HEK293 (cell line): ENCODE measurements at regions not wholly inside any gene's neighbourhood (a gene's known extent, or its start where the extent isn't known, plus 50 kb on each side); places are given as distances from the start of the nearest gene placed in this dataset.
A peak's percentile ranks its signal among the peaks of the same experiment; 100 is the strongest.

Source experiments
- CTCF ChIA-PET: fragments of 350-600 bp; formaldehyde crosslinking; extraction: SDS; loops from one replicate; lab custom pipeline; 2021; ENCODE audit warnings: antibody characterized with exemption; lab: Yijun Ruan, JAX
- POLR2A ChIA-PET: fragments of 300-600 bp; formaldehyde crosslinking; extraction: SDS; loops from one replicate; lab custom pipeline; 2020; ENCODE audit warnings: antibody characterized with exemption, inconsistent platforms; lab: Yijun Ruan, JAX
- H3K27ac ChIP-seq: fragments of 200-500 bp; sonication (Bioruptor generic); 2 replicates; pipeline ENCODE4 v1.5.1; 2014; ENCODE audit warnings: low read depth, low read length, control low read depth, inconsistent platforms; ENCODE audit errors: extremely low read depth
- H3K36me3 ChIP-seq, 2 experiments: fragments of 200-500 bp in 1 of 2; sonication (Bioruptor generic) in 1 of 2; 1 replicate in 1 of 2; 2 replicates in 1 of 2; pipeline ENCODE4 v1.5.1; 2014 to 2017; ENCODE audit warnings: inconsistent platforms in 2 of 2, low read length in 2 of 2; ENCODE audit not compliant: control insufficient read depth in 2 of 2, insufficient read depth in 1 of 2
- H3K4me1 ChIP-seq: fragments of 200-500 bp; sonication (Bioruptor generic); 2 replicates; pipeline ENCODE4 v1.5.1; 2014; ENCODE audit warnings: mild to moderate bottlenecking, low read length, inconsistent platforms; ENCODE audit not compliant: control insufficient read depth, insufficient read depth
- H3K4me3 ChIP-seq: 2 replicates; pipeline ENCODE4 v1.5.1; 2011; ENCODE audit warnings: low read depth, mild to moderate bottlenecking, control low read depth, low read length, moderate library complexity
- H3K9me3 ChIP-seq: fragments of 200-500 bp; sonication (Bioruptor generic); 2 replicates; pipeline ENCODE4 v1.5.1; 2014; ENCODE audit warnings: low read depth, low read length, inconsistent platforms; ENCODE audit not compliant: control insufficient read depth, insufficient read depth
- HOXC10 ChIP-seq: sonication (generic); formaldehyde crosslinking; IDR thresholded peaks from 2 replicates; pipeline ENCODE4 v1.8.1; 2023; ENCODE audit warnings: mild to moderate bottlenecking, missing genetic modification reagents
- PRDM1 ChIP-seq: fragments of 450-650 bp; formaldehyde crosslinking; IDR thresholded peaks from 2 replicates; pipeline ENCODE4; 2016; ENCODE audit warnings: missing biosample characterization, missing genetic modification characterization
- SALL2 ChIP-seq: fragments of 450-650 bp; formaldehyde crosslinking; IDR thresholded peaks from 2 replicates; pipeline ENCODE4 v1.5.0; 2017; ENCODE audit warnings: missing biosample characterization, mild to moderate bottlenecking, missing genetic modification characterization, borderline replicate concordance
- ZNF175 ChIP-seq: fragments of 450-650 bp; formaldehyde crosslinking; IDR thresholded peaks from 2 replicates; pipeline ENCODE4 v1.5.1; 2016; ENCODE audit warnings: missing biosample characterization, missing genetic modification characterization
- ZNF341 ChIP-seq: fragments of 450-650 bp; formaldehyde crosslinking; IDR thresholded peaks from 2 replicates; pipeline ENCODE4; 2016; ENCODE audit warnings: low read depth, missing biosample characterization, missing genetic modification characterization
- ZNF518A ChIP-seq: fragments of 450-650 bp; formaldehyde crosslinking; conservative IDR thresholded peaks from 2 replicates; pipeline ENCODE4 v1.5.1; 2016; ENCODE audit warnings: low read depth, missing biosample characterization, missing genetic modification characterization
- ZNF521 ChIP-seq: fragments of 450-650 bp; formaldehyde crosslinking; IDR thresholded peaks from 2 replicates; pipeline ENCODE4 v1.5.1; 2017; ENCODE audit warnings: missing biosample characterization, mild to moderate bottlenecking, missing genetic modification characterization
- ZNF585B ChIP-seq: fragments of 450-650 bp; formaldehyde crosslinking; IDR thresholded peaks from 2 replicates; pipeline ENCODE4 v1.5.1; 2016; ENCODE audit warnings: missing biosample characterization, missing genetic modification characterization
- ZSCAN16 ChIP-seq: fragments of 450-650 bp; formaldehyde crosslinking; IDR thresholded peaks from 2 replicates; pipeline ENCODE4 v1.5.1; 2016; ENCODE audit warnings: missing biosample characterization, missing genetic modification characterization
- TF ChIP-seq, protein P1 (sequence below): fragments of 450-650 bp; formaldehyde crosslinking; IDR thresholded peaks from 2 replicates; pipeline ENCODE4 v1.5.1; 2016; ENCODE audit warnings: missing biosample characterization, missing genetic modification characterization
- TF ChIP-seq, protein P2 (sequence below): fragments of 450-650 bp; formaldehyde crosslinking; IDR thresholded peaks from 2 replicates; pipeline ENCODE4 v1.5.1; 2016; ENCODE audit warnings: missing biosample characterization, missing genetic modification characterization, low read depth

GRCh38 chr6:163730246-163731210 lies 316.0 kb downstream of the QKI start:
- no peak overlapping the region for H3K27ac ChIP-seq
- ChIA-PET CTCF (interaction anchor here (0.6 to 1.6 kb wide), 3 partner anchors 11 to 229 kb away, joined by 3 to 5 read pairs (median 3); no protein-coding TSS in a partner anchor), POLR2A (no interaction called here)
- H3K9me3 ChIP-seq = no peaks in the 10 kb centered on the region
- H3K36me3 ChIP-seq = no peaks in the 10 kb centered on the region
- H3K4me1 ChIP-seq = no peaks in the 10 kb centered on the region
- 0 out of 2 replicates have a peak, but pooled peaks have one; percentile 37 for TF ChIP-seq HOXC10 (CRISPR knock-in tag)
- TF ChIP-seq ZSCAN16 = no peak
- TF ChIP-seq, all 188 proteins: peak for 1
- H3K4me3 ChIP-seq = no peak overlapping the region

- Histone ChIP-seq H3K9me3 (no peaks in the 10 kb centered on the region), H3K36me3 (no peaks in the 10 kb centered on the region)
- TF ChIP-seq, protein P1, sequence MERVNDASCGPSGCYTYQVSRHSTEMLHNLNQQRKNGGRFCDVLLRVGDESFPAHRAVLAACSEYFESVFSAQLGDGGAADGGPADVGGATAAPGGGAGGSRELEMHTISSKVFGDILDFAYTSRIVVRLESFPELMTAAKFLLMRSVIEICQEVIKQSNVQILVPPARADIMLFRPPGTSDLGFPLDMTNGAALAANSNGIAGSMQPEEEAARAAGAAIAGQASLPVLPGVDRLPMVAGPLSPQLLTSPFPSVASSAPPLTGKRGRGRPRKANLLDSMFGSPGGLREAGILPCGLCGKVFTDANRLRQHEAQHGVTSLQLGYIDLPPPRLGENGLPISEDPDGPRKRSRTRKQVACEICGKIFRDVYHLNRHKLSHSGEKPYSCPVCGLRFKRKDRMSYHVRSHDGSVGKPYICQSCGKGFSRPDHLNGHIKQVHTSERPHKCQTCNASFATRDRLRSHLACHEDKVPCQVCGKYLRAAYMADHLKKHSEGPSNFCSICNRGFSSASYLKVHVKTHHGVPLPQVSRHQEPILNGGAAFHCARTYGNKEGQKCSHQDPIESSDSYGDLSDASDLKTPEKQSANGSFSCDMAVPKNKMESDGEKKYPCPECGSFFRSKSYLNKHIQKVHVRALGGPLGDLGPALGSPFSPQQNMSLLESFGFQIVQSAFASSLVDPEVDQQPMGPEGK = no peak
- TF ChIP-seq ZNF521 (tag by site-specific recombination) (no peak), ZNF518A (tag by site-specific recombination) (no peak), PRDM1 (no peak), ZNF585B (tag by site-specific recombination) (no peak)
- TF ChIP-seq, all 188 proteins: peak for 0
- H3K4me1 ChIP-seq = no peaks in the 10 kb centered on the region
- CTCF ChIA-PET = interaction anchor here (1.0 to 1.6 kb wide), 2 partner anchors 12 to 19 kb away, joined by 4 to 5 read pairs; no protein-coding TSS in a partner anchor
- no peak overlapping the region for H3K27ac ChIP-seq
- POLR2A ChIA-PET = interaction anchor here (0.6 kb wide), 1 partner anchor 310 kb away, joined by 4 read pairs; no protein-coding TSS in a partner anchor
- no peak overlapping the region for H3K4me3 ChIP-seq
These were observed 314.8 kb downstream of the QKI start for GRCh38 chr6:163729127-163729872.

DNA sequence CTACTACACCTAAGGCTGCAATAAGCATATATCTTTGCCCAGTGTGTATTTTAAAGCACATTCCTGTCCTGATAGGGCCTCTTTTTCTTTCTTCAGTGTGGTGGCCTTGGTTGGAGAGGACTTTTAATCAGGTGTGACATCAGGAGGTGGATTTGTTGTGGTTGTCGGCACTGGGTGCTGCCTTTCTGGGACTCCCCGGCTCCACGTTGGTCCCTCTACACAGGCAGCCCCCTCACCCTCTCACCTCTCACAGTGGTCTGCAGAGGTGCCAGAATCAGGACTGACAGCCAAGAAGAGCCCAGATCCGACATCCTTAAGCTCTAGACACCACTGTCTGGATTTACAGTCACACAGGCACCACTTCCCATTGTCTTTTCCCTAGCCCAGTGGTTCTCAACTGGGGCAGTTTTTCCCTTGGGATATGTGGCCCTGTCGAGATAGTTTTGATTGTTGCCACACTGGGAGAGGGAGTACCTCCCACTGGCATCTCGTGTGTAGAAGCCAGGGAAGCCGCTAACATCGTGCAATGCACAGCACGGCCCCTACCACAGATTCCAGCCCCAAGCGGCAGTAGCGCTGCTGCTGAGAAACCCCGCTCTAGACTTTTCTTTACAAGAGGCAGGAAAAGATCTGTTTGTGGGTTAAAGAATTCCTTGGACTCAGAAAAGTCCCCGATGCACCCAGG lies 314.1 kb downstream of the QKI start:
- ChIA-PET CTCF (interaction anchor here (1.0 kb wide), 1 partner anchor 19 kb away, joined by 4 read pairs; no protein-coding TSS in a partner anchor), POLR2A (interaction anchor here (0.6 kb wide), 1 partner anchor 309 kb away, joined by 4 read pairs; no protein-coding TSS in a partner anchor)
- H3K9me3 ChIP-seq = no peaks in the 10 kb centered on the region
- no peak for TF ChIP-seq SALL2
- TF ChIP-seq ZNF175 = no peak
- TF ChIP-seq, protein P2, sequence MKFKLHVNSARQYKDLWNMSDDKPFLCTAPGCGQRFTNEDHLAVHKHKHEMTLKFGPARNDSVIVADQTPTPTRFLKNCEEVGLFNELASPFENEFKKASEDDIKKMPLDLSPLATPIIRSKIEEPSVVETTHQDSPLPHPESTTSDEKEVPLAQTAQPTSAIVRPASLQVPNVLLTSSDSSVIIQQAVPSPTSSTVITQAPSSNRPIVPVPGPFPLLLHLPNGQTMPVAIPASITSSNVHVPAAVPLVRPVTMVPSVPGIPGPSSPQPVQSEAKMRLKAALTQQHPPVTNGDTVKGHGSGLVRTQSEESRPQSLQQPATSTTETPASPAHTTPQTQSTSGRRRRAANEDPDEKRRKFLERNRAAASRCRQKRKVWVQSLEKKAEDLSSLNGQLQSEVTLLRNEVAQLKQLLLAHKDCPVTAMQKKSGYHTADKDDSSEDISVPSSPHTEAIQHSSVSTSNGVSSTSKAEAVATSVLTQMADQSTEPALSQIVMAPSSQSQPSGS (tag by site-specific recombination) = no peak
- TF ChIP-seq ZNF341 (tag by site-specific recombination) = no peak
- H3K36me3 ChIP-seq = no peaks in the 10 kb centered on the region
- no peak overlapping the region for H3K4me3 ChIP-seq
- no peaks in the 10 kb centered on the region for H3K4me1 ChIP-seq
- no peak overlapping the region for H3K27ac ChIP-seq
